Spleen (tissue), 7 donors: ENCODE measurements at regions not wholly inside any gene's neighbourhood (a gene's known extent, or its start where the extent isn't known, plus 50 kb on each side); places are given as distances from the start of the nearest gene placed in this dataset.

Source experiments
- POLR2A ChIP-seq, 3 donors: fragments of 450-650 bp; IDR thresholded peaks; one replicate each; pipeline ENCODE4 v1.5.1; 2017; ENCODE audit warnings: antibody characterized with exemption in 3 of 3, mild to moderate bottlenecking in 1 of 3
- POLR2AphosphoS5 ChIP-seq, 3 donors: sonication (generic); formaldehyde crosslinking; IDR thresholded peaks; one replicate each; pipeline ENCODE4 v1.5.1; 2017; ENCODE audit warnings: antibody characterized with exemption in 3 of 3
- TF ChIP-seq, protein P1 (sequence below), 11 experiments: fragments of 200-600 bp in 7 of 11; fragments of 450-650 bp in 4 of 11; sonication (generic) in 4 of 11; IDR thresholded peaks in 8 of 11; conservative IDR thresholded peaks in 3 of 11; 1 replicate in 7 of 11; 2 replicates in 4 of 11; pipeline versions ENCODE4 v1.4.0 to v1.8.0; 2016 to 2021; ENCODE audit warnings: antibody characterized with exemption in 11 of 11, inconsistent platforms in 4 of 11, mild to moderate bottlenecking in 1 of 11
- donor health status: DM: no; HTN: no; CAD: no; lungs with moderate emphysema.
- donor health status: DM: no; HTN: no; CAD: no.
- donor health status: DM: no; HTN: no; CAD: no.

DNA sequence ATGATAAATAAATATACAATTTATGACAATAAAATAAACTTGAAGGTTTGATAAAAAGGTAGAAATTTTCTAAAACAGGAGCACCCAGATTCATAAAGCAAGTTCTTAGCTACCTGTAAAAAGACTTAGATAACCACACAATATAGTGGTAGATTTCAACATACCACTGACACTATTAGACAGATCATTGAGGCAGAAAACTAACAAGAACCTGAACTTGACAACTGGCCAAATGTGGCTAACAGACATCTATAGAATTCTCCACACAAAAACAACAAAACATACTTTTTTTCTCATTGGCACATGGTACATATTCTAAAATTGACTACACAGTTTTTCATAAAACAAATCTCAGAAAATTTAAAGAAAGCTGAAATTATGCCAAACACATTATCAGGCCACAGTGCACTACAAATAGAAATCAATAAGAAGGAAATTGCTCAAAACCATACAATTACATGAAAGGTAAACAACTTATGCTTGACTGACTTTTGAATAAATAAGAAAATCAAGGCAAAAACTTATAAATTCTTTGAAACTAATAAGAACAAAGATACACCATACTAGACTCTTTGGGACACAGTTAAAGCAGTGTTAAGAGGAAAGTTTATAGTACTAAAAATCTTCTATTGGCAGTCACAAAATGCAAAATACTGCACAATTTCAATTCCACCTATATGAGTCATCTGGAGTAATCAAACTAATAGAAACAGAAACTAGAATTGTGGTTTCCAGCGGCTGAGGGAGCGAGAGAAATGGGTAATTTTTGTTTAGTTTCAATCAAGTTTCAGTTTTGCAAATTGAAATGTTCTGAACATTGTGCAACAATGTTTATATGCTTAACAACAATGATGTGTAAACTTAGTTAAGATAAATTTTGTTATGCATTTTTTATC lies 925.6 kb downstream of the SH3BGRL start:
- TF ChIP-seq, protein P1, sequence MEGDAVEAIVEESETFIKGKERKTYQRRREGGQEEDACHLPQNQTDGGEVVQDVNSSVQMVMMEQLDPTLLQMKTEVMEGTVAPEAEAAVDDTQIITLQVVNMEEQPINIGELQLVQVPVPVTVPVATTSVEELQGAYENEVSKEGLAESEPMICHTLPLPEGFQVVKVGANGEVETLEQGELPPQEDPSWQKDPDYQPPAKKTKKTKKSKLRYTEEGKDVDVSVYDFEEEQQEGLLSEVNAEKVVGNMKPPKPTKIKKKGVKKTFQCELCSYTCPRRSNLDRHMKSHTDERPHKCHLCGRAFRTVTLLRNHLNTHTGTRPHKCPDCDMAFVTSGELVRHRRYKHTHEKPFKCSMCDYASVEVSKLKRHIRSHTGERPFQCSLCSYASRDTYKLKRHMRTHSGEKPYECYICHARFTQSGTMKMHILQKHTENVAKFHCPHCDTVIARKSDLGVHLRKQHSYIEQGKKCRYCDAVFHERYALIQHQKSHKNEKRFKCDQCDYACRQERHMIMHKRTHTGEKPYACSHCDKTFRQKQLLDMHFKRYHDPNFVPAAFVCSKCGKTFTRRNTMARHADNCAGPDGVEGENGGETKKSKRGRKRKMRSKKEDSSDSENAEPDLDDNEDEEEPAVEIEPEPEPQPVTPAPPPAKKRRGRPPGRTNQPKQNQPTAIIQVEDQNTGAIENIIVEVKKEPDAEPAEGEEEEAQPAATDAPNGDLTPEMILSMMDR (IDR thresholded peaks at IDR 0.05 in 8 of 11, conservative IDR thresholded peaks at IDR 0.05 in 3 of 11): no peak
- TF ChIP-seq POLR2A (IDR thresholded peaks at IDR 0.05) (no peak), POLR2AphosphoS5 (IDR thresholded peaks at IDR 0.05) (no peak)
